SK-N-SH (cell line): ENCODE measurements at regions not wholly inside any gene's neighbourhood (a gene's known extent, or its start where the extent isn't known, plus 50 kb on each side); places are given as distances from the start of the nearest gene placed in this dataset.

Experiments used
- CTCF ChIP-seq: fragments of 200-600 bp; sonication (generic); IDR thresholded peaks from 2 replicates; pipeline ENCODE4 v1.6.1; 2017; ENCODE audit warnings: antibody characterized with exemption, mild to moderate bottlenecking, moderate library complexity
- MAX ChIP-seq: IDR thresholded peaks from 2 replicates; pipeline ENCODE4 v1.4.0; 2012; ENCODE audit warnings: low read depth
- RAD21 ChIP-seq: IDR thresholded peaks from 2 replicates; pipeline ENCODE4 v1.6.1; 2012; ENCODE audit warnings: mild to moderate bottlenecking, low read length
- RCOR1 ChIP-seq: fragments of 150-350 bp; IDR thresholded peaks from 2 replicates; pipeline ENCODE4 v1.6.1; 2017; ENCODE audit warnings: antibody characterized with exemption, low read length
- REST ChIP-seq: IDR thresholded peaks from 2 replicates; pipeline ENCODE4 v1.6.1; 2012; ENCODE audit warnings: mild to moderate bottlenecking, low read depth, low read length, moderate library complexity
- SMC3 ChIP-seq: IDR thresholded peaks from 2 replicates; pipeline ENCODE4 v1.6.1; 2012; ENCODE audit warnings: low read depth, low read length, improper control_type of control experiment
- ZBTB33 ChIP-seq: IDR thresholded peaks from 2 replicates; pipeline ENCODE4 v1.4.0; 2012; ENCODE audit warnings: low read depth, borderline replicate concordance
- TF ChIP-seq, protein P1 (sequence below): IDR thresholded peaks from 2 replicates; pipeline ENCODE4; 2012

DNA sequence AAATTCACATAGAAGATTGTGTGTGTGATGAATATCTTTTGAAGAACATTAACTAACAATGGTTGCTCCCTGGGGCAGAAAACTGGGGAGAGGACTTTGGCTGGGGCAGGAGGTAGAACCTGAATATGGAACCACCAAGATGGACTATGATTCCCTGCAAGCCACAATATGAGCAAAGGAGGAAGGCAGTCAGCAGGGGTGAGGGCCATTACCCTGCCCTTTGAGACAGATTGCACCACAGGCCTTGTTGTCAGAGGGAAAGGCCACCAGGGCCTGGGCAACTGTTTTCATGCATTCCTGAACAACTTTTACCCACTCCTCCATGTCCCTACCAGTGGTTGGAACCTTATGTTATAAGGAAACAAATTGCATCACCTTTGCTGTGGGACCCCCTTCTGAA, 670.1 kb upstream of the POM121L12 start:
- no peak for TF ChIP-seq SMC3
- TF ChIP-seq REST = no peak
- TF ChIP-seq CTCF = no peak
- no peak for TF ChIP-seq ZBTB33
- TF ChIP-seq, protein P1, sequence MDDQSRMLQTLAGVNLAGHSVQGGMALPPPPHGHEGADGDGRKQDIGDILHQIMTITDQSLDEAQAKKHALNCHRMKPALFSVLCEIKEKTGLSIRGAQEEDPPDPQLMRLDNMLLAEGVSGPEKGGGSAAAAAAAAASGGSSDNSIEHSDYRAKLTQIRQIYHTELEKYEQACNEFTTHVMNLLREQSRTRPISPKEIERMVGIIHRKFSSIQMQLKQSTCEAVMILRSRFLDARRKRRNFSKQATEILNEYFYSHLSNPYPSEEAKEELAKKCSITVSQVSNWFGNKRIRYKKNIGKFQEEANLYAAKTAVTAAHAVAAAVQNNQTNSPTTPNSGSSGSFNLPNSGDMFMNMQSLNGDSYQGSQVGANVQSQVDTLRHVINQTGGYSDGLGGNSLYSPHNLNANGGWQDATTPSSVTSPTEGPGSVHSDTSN = no peak
- TF ChIP-seq RAD21 = no peak
- no peak for TF ChIP-seq MAX
- TF ChIP-seq RCOR1 = no peak
